NCI-H128 (cell line): ENCODE measurements at regions not wholly inside any gene's neighbourhood (a gene's known extent, or its start where the extent isn't known, plus 50 kb on each side); places are given as distances from the start of the nearest gene placed in this dataset.
"Not testable (repeated sequence)": the region's sequence is repeated elsewhere in the genome, so short reads cannot be mapped to it uniquely, and the experiment has no call there.

Experiments used
- DNase-seq: peaks from one replicate; lab custom pipeline; 2025; ENCODE audit not compliant: unreplicated experiment; lab: John Stamatoyannopoulos, UW

DNA sequence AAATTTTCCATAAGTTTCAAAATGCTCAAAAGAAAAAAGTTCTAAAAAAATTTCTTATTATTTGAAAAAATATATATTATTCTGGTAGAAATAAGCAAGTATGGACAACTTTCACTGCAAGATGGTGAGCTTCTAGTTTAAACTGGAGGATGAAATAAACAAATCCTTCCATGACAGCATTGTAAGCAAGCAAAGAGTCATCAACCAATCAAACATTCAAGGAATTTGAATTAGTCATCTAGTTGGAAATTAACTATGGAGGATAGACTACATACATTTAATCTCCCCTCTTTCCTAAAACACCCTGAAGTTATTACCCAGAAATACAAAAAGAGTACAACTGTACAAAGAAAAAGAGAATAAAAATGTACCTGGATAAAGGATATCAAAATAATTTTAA is 51.0 kb upstream of the IRX5 start:
- no peak for DNase-seq

DNA sequence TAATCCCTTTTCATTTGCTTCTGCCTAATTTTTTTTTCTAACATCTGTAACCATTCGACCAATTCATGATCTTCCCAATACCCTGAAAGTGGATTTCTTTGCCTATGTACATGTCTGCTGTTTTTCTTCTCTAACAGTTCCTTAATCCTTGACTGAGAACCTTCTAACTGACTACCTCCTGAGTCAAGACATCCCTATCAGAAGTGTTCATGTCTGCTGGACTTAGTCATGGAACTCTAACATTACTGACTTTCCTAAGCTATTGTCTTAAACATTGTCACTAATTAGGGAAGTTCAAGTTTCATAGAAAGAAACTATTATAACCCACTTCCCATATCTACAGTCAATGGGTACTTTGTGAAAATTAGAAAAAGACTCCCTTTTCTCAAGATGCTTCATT is 52.4 kb upstream of the IRX5 start:
- no peak for DNase-seq

DNA sequence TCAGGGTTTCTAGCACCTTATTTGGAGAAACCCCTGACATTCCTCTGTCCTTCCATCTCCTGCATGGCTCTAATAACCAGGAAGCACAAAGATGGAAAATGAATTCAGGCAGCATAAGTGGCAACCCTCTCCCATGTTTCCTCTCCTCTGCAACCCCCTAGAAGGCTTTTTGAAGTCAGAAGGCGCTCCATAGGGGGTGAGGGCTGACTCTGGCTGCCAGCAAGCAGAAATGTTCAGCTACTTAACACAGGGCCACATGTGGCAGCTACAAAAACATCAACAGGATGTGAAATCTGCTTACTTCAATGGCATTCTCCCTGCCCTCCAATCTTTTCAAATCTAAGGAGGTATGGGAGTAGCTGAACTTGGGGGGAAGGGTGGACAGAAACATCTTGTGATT is 55.2 kb upstream of the IRX5 start:
- no peak for DNase-seq

GRCh38 chr16:54873716-54874373 is 56.8 kb upstream of the IRX5 start:
- not testable (repeated sequence) for DNase-seq

DNA sequence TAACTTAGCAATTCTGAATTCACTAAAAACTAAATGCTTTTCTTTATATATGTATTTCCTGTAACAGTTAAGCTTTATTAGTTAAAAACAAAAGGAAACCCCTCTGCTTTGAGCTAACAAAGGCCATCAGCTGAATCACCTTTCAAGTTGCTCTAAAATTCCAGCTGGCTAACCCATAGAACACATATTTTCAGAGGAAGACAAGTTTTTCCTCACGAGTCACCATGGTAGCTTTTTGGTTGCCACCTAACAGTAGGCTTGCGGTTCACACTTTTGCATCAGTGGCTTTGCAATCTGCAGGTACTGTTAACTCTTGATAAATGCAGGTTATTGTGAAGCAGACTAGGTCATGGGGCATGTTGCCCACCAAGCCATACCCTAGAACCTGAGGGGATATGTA is 57.6 kb upstream of the IRX5 start:
- no peak for DNase-seq

- DNase-seq = no peak
These were observed 60.5 kb upstream of the IRX5 start for GRCh38 chr16:54870151-54870550.

- DNase-seq = no peak
These were observed 63.3 kb upstream of the IRX5 start for GRCh38 chr16:54867302-54867832.

DNA sequence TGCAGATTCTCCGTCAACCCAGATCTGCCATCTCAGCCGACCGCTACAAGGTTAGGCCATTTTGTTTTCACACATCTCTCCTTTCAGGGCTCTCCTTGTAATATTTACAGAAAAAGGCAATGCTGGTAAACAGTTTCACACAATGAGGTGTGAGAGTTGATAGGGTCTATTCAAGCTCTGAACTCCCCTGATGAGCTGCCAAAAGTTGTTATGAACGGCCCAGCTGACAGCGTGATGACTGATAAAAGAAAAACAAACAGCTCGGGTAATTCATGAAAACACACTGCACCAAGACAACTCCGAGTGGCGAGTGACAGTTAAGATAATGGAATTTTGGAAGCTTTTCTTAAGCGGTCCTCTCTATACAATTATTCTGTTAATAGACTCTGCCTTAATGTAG is 68.1 kb upstream of the IRX5 start:
- no peak for DNase-seq

DNA sequence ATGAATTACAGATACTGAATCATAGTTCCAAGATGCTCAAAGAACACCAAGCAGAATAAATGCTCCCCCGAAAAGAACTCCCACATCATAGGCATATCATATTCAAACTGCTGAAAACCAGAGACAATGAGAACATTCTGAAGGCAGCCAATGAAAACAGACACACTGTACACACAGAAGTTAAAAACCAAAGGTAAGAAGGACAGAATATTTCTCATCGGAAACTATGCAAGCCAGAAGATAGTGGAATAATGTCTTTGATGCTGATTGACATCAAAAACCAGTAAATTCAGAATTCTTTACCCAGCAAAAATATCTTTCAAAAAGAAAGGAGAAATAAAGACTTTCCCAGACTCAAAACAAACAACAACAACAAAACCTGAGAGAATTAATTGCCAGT is 73.8 kb upstream of the IRX5 start:
- DNase-seq = no peak

GRCh38 chr16:54847609-54848008 is 83.1 kb upstream of the IRX5 start:
- no peak for DNase-seq

DNA sequence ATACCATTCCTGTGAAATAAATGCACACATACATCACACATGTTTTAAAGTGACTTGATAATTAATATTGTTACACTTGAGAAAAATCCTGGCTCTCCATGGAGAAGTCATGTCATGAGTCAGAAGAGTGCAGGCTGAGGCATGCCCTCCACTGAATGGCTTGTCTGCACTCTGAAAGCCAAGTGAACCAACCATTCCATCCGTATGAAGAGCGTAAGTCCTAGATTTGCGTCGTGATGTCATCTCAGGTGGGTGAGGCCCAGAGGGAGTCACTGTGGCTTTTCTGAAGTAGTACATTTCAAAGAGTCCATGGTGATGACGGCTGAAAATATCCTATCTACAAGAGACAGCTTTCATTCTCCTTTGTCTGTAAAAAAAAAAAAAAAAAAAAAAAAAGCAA is 83.5 kb upstream of the IRX5 start:
- DNase-seq = no peak

DNA sequence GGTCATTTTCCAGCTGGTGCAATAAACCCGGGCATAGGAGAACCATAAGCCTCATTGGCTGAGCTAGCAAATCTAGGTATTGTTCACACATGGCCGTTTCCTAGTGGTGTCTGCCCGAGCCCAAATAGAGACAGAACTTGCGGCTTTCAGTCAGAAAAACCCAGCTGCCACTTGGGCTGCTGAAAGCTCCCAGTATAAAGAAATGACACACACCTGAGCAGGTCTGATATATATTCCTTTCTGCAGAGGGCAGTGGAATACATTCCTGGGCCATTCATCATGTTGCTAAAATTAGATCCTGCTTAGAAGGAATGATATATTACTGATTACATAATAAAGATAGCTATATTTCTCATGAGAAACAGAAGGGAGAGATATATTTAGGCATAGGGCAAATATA is 83.9 kb upstream of the IRX5 start:
- no peak for DNase-seq

DNA sequence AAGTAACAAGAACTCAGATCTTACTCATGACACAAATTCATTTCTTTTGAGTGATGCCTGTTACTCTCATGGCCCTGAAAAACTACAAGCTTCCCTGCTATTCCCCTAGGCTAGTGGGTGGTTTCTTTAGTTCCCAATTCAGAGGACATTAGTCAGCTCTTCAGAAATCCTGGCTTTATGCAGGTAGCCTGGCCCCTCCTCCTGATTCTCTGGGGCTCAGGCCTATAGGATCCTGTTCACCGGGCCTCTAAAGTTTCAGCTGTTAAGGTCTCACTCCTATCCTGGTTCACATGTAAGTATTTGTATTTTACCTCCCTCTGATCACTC is 87.3 kb upstream of the IRX5 start:
- no peak for DNase-seq

DNA sequence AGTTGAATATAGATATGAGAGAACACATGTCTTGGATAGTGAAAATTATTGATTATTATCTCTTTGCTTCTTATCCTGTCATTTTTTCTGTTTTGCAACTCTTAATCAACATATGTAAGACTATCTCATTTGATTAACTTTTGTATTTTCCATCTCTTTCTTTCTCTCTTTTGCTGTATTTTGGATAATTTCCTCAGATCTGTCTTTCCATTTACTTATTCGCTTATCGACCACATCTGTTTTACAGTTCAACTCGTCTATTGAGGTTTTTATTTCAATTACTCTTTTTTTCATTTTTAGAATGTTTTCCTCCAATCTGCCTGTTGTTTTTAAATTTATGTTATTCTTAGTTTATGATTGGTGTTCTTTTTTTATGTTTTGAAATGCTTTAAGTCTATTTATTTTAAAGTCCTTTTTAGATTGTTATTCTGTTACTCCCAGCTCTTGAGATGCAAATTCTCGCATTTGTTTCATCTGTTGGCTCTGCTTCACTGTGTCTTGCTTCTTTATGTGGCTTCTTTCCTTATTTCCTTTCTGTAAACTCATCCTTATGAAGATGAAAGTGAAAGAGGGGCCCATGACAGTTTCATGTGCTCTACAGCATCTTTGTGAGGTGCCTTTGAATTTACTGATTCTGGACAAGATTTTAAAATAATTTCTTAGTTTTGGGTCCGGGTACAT is 87.8 kb upstream of the IRX5 start:
- DNase-seq = no peak

DNA sequence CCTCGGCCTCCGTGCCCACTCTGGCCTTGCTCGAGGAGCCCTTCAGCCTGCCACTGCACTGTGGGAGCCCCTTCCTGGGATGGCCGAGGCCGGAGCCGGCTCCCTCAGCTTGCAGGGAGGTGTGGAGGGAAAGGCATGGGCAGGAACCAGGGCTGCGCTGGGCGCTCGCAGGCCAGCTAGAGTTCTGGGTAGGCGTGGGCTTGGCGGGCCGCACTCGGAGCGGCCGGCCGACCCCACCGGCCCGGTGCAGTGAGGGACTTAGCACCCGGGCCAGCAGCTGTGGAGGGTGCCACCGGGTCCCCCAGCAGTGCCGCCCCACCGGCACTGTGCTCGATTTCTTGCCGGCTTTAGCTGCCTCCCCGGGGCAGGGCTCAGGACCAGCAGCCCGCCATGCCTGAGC is 101.0 kb upstream of the IRX5 start:
- DNase-seq = no peak

GRCh38 chr16:54822892-54823291 is 107.8 kb upstream of the IRX5 start:
- DNase-seq = no peak

GRCh38 chr16:54822492-54822891 is 108.2 kb upstream of the IRX5 start:
- DNase-seq = no peak

DNA sequence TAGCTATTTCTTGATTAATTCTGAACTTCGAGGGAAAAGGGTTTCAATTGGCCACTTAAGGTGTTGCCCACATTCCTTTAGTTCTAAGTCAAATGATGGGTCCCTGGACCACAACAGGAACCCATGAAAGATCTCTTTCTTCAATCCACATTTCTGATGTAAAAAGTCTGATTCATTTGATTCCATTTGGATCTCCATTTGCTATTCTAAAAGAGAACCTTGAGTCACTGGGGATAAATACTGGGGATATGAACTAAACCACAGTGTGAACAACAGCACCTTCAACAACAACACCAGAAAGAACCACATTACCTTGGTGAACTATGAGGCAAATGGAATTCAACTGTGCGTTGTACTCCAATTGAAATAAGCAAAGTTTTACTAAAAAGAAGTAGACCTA is 108.9 kb upstream of the IRX5 start:
- no peak for DNase-seq

- DNase-seq = no peak
These were observed 112.6 kb upstream of the IRX5 start for GRCh38 chr16:54817940-54818574.

- no peak for DNase-seq
These were observed 113.2 kb upstream of the IRX5 start for GRCh38 chr16:54817432-54817831.

DNA sequence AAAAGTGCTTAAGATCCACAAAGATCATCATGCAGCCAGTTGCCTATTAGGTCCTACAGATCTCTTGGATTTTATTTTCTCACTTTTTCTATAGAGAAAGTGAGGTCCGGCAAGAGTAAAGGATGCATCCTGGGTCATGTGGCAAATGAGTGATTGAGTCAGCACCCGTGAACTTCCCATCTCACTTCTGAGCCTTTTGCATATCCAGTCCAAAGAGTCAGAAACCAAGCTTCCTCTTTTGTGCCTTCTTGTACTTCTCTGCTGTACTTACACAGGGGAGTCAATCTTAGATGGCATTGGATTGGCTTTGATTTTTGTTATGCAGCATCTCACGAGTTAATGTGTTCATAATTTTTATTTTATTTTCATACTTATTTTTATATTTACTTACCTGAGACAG is 114.2 kb upstream of the IRX5 start:
- no peak for DNase-seq

GRCh38 chr16:54815177-54815576 is 115.5 kb upstream of the IRX5 start:
- no peak for DNase-seq

- DNase-seq = no peak
These were observed 116.9 kb upstream of the IRX5 start for GRCh38 chr16:54813778-54814177.
